ENCODE measurements at regions not wholly inside any gene's neighbourhood (a gene's known extent, or its start where the extent isn't known, plus 50 kb on each side); places are given as distances from the start of the nearest gene placed in this dataset.
"Not testable (repeated sequence)": the region's sequence is repeated elsewhere in the genome, so short reads cannot be mapped to it uniquely, and the experiment has no call there.

- H4K20me1 ChIP-seq (ENCODE audit: insufficient read depth, low read depth, low read length); DNase-seq; H3K9me2 ChIP-seq (replicated peaks; ENCODE audit: insufficient read depth, low read length); H3K79me2 ChIP-seq (ENCODE audit: low read length); H3K4me2 ChIP-seq (ENCODE audit: low read depth, low read length, poor library complexity, severe bottlenecking); H3K4me1 ChIP-seq (ENCODE audit: low read length); H3K27ac ChIP-seq (ENCODE audit: low read length); H3K4me3 ChIP-seq (ENCODE audit: low read length); H2AFZ ChIP-seq (ENCODE audit: low read length); H3K36me3 ChIP-seq (ENCODE audit: insufficient read depth, low read length); H3K27me3 ChIP-seq (ENCODE audit: low read length); H3K9me3 ChIP-seq (ENCODE audit: low read length); H3K9ac ChIP-seq (ENCODE audit: low read length): not testable (repeated sequence)
Measured at GRCh38 chr16:16549710-16550109, 170.8 kb downstream of the NPIPA7 start.

- not testable (repeated sequence) for H3K4me3 ChIP-seq (ENCODE audit: low read length); H3K79me2 ChIP-seq (ENCODE audit: low read length); H3K4me1 ChIP-seq (ENCODE audit: low read length); H3K4me2 ChIP-seq (ENCODE audit: low read depth, low read length, poor library complexity, severe bottlenecking); H3K9me2 ChIP-seq (replicated peaks; ENCODE audit: insufficient read depth, low read length); H2AFZ ChIP-seq (ENCODE audit: low read length); H3K36me3 ChIP-seq (ENCODE audit: insufficient read depth, low read length); H4K20me1 ChIP-seq (ENCODE audit: insufficient read depth, low read depth, low read length); H3K9ac ChIP-seq (ENCODE audit: low read length); H3K9me3 ChIP-seq (ENCODE audit: low read length); H3K27ac ChIP-seq (ENCODE audit: low read length); H3K27me3 ChIP-seq (ENCODE audit: low read length)
- DNase-seq, result peak; percentile 47
Measured at GRCh38 chr16:16550824-16551223, 171.9 kb downstream of the NPIPA7 start.

GRCh38 chr16:16552819-16553340, 173.9 kb downstream of the NPIPA7 start:
- not testable (repeated sequence) for H3K36me3 ChIP-seq (ENCODE audit: insufficient read depth, low read length); H3K4me3 ChIP-seq (ENCODE audit: low read length); H3K9me2 ChIP-seq (replicated peaks; ENCODE audit: insufficient read depth, low read length); H3K27me3 ChIP-seq (ENCODE audit: low read length); H3K27ac ChIP-seq (ENCODE audit: low read length); H3K4me1 ChIP-seq (ENCODE audit: low read length); H3K9me3 ChIP-seq (ENCODE audit: low read length); DNase-seq; H4K20me1 ChIP-seq (ENCODE audit: insufficient read depth, low read depth, low read length); H3K79me2 ChIP-seq (ENCODE audit: low read length); H2AFZ ChIP-seq (ENCODE audit: low read length); H3K4me2 ChIP-seq (ENCODE audit: low read depth, low read length, poor library complexity, severe bottlenecking); H3K9ac ChIP-seq (ENCODE audit: low read length)

- not testable (repeated sequence) for H3K4me2 ChIP-seq (ENCODE audit: low read depth, low read length, poor library complexity, severe bottlenecking); H3K4me1 ChIP-seq (ENCODE audit: low read length); H3K79me2 ChIP-seq (ENCODE audit: low read length); H3K4me3 ChIP-seq (ENCODE audit: low read length); H4K20me1 ChIP-seq (ENCODE audit: insufficient read depth, low read depth, low read length); H3K9me3 ChIP-seq (ENCODE audit: low read length); H3K27me3 ChIP-seq (ENCODE audit: low read length); DNase-seq; H2AFZ ChIP-seq (ENCODE audit: low read length); H3K9ac ChIP-seq (ENCODE audit: low read length); H3K9me2 ChIP-seq (replicated peaks; ENCODE audit: insufficient read depth, low read length); H3K27ac ChIP-seq (ENCODE audit: low read length); H3K36me3 ChIP-seq (ENCODE audit: insufficient read depth, low read length)
Measured at GRCh38 chr16:16559179-16559740, 180.3 kb downstream of the NPIPA7 start.

GRCh38 chr16:16561532-16561931, 182.6 kb downstream of the NPIPA7 start:
- not testable (repeated sequence) for H3K27ac ChIP-seq (ENCODE audit: low read length); H3K36me3 ChIP-seq (ENCODE audit: insufficient read depth, low read length); DNase-seq; H3K4me2 ChIP-seq (ENCODE audit: low read depth, low read length, poor library complexity, severe bottlenecking); H3K4me1 ChIP-seq (ENCODE audit: low read length); H2AFZ ChIP-seq (ENCODE audit: low read length); H3K4me3 ChIP-seq (ENCODE audit: low read length); H3K9me2 ChIP-seq (replicated peaks; ENCODE audit: insufficient read depth, low read length); H4K20me1 ChIP-seq (ENCODE audit: insufficient read depth, low read depth, low read length); H3K9ac ChIP-seq (ENCODE audit: low read length); H3K9me3 ChIP-seq (ENCODE audit: low read length); H3K27me3 ChIP-seq (ENCODE audit: low read length); H3K79me2 ChIP-seq (ENCODE audit: low read length)

GRCh38 chr16:16563962-16564361, 185.0 kb downstream of the NPIPA7 start:
- not testable (repeated sequence) for H3K9me3 ChIP-seq (ENCODE audit: low read length); H3K9me2 ChIP-seq (replicated peaks; ENCODE audit: insufficient read depth, low read length); H3K27ac ChIP-seq (ENCODE audit: low read length); H2AFZ ChIP-seq (ENCODE audit: low read length); H3K4me3 ChIP-seq (ENCODE audit: low read length); H3K4me1 ChIP-seq (ENCODE audit: low read length); H3K9ac ChIP-seq (ENCODE audit: low read length); H3K4me2 ChIP-seq (ENCODE audit: low read depth, low read length, poor library complexity, severe bottlenecking); DNase-seq; H4K20me1 ChIP-seq (ENCODE audit: insufficient read depth, low read depth, low read length); H3K27me3 ChIP-seq (ENCODE audit: low read length); H3K36me3 ChIP-seq (ENCODE audit: insufficient read depth, low read length); H3K79me2 ChIP-seq (ENCODE audit: low read length)

- H2AFZ ChIP-seq (ENCODE audit: low read length); DNase-seq; H3K27me3 ChIP-seq (ENCODE audit: low read length); H3K9me3 ChIP-seq (ENCODE audit: low read length); H3K36me3 ChIP-seq (ENCODE audit: insufficient read depth, low read length); H3K27ac ChIP-seq (ENCODE audit: low read length); H3K4me1 ChIP-seq (ENCODE audit: low read length); H4K20me1 ChIP-seq (ENCODE audit: insufficient read depth, low read depth, low read length); H3K79me2 ChIP-seq (ENCODE audit: low read length); H3K9me2 ChIP-seq (replicated peaks; ENCODE audit: insufficient read depth, low read length); H3K4me2 ChIP-seq (ENCODE audit: low read depth, low read length, poor library complexity, severe bottlenecking); H3K4me3 ChIP-seq (ENCODE audit: low read length); H3K9ac ChIP-seq (ENCODE audit: low read length): not testable (repeated sequence)
Measured at GRCh38 chr16:16565326-16565725, 186.4 kb downstream of the NPIPA7 start.

GRCh38 chr16:16570055-16570454, 191.1 kb downstream of the NPIPA7 start:
- not testable (repeated sequence) for H3K9me3 ChIP-seq (ENCODE audit: low read length); H3K36me3 ChIP-seq (ENCODE audit: insufficient read depth, low read length); H3K9me2 ChIP-seq (replicated peaks; ENCODE audit: insufficient read depth, low read length); H2AFZ ChIP-seq (ENCODE audit: low read length); H3K9ac ChIP-seq (ENCODE audit: low read length); H3K4me1 ChIP-seq (ENCODE audit: low read length); H3K27ac ChIP-seq (ENCODE audit: low read length); H4K20me1 ChIP-seq (ENCODE audit: insufficient read depth, low read depth, low read length); H3K4me3 ChIP-seq (ENCODE audit: low read length); H3K79me2 ChIP-seq (ENCODE audit: low read length); H3K27me3 ChIP-seq (ENCODE audit: low read length); H3K4me2 ChIP-seq (ENCODE audit: low read depth, low read length, poor library complexity, severe bottlenecking)
- DNase-seq, result peak; percentile 62

- H3K9me2 ChIP-seq (replicated peaks; ENCODE audit: insufficient read depth, low read length); H2AFZ ChIP-seq (ENCODE audit: low read length); H3K9me3 ChIP-seq (ENCODE audit: low read length); H3K4me1 ChIP-seq (ENCODE audit: low read length); H3K4me2 ChIP-seq (ENCODE audit: low read depth, low read length, poor library complexity, severe bottlenecking); H3K9ac ChIP-seq (ENCODE audit: low read length); H3K4me3 ChIP-seq (ENCODE audit: low read length); H3K27ac ChIP-seq (ENCODE audit: low read length); H3K27me3 ChIP-seq (ENCODE audit: low read length); H3K79me2 ChIP-seq (ENCODE audit: low read length); DNase-seq; H3K36me3 ChIP-seq (ENCODE audit: insufficient read depth, low read length); H4K20me1 ChIP-seq (ENCODE audit: insufficient read depth, low read depth, low read length): not testable (repeated sequence)
Measured at GRCh38 chr16:16570874-16571273, 191.9 kb downstream of the NPIPA7 start.

Measured in Karpas-422 (cell line).